MCF 10A (cell line): ENCODE measurements at regions not wholly inside any gene's neighbourhood (a gene's known extent, or its start where the extent isn't known, plus 50 kb on each side); places are given as distances from the start of the nearest gene placed in this dataset.

Experiments used
- BruUV-seq: library from RNA; stranded (reverse); fragments of 400-500 nt; replicated peaks from 2 replicates; lab custom pipeline; 2021; lab: Mats Ljungman, UMichigan
- CTCF ChIA-PET: fragments of 300-600 bp; sonication (Branson Sonifier 250); formaldehyde crosslinking; extraction: SDS; loops from one replicate; lab custom pipeline; 2021; ENCODE audit warnings: antibody characterized with exemption, inconsistent platforms; lab: Yijun Ruan, JAX
- POLR2A ChIA-PET: fragments of 300-600, 350-650 bp; sonication (Branson Sonifier 250); formaldehyde crosslinking; extraction: SDS; loops from one replicate; lab custom pipeline; 2020; ENCODE audit warnings: antibody characterized with exemption, inconsistent platforms; lab: Yijun Ruan, JAX
- DNase-seq: peaks from one replicate; pipeline ENCODE4 v3.0.0-alpha.2; 2018; ENCODE audit not compliant: unreplicated experiment
- H3K27ac Mint-ChIP-seq: one replicate; pipeline ENCODE4 v1.8.0; 2022; ENCODE audit warnings: mild to moderate bottlenecking, low read depth, mixed read lengths; ENCODE audit not compliant: unreplicated experiment
- H3K27me3 Mint-ChIP-seq: one replicate; pipeline ENCODE4 v1.8.0; 2022; ENCODE audit warnings: mixed read lengths; ENCODE audit not compliant: insufficient read depth, unreplicated experiment
- H3K36me3 Mint-ChIP-seq: one replicate; pipeline ENCODE4 v1.8.0; 2022; ENCODE audit warnings: mild to moderate bottlenecking, moderate library complexity, mixed read lengths; ENCODE audit not compliant: insufficient read depth, unreplicated experiment
- H3K4me1 Mint-ChIP-seq: one replicate; pipeline ENCODE4 v1.8.0; 2022; ENCODE audit warnings: mixed read lengths; ENCODE audit not compliant: insufficient read depth, unreplicated experiment
- H3K4me3 Mint-ChIP-seq: one replicate; pipeline ENCODE4 v1.8.0; 2022; ENCODE audit warnings: mild to moderate bottlenecking, moderate library complexity, mixed read lengths; ENCODE audit not compliant: unreplicated experiment
- H3K9me3 Mint-ChIP-seq: one replicate; pipeline ENCODE4 v1.8.0; 2022; ENCODE audit warnings: mixed read lengths; ENCODE audit not compliant: unreplicated experiment
- intact Hi-C: fragments of 100-400 bp; cut with micrococcal nuclease; formaldehyde crosslinking; loops from 2 replicates; pipeline ENCODE4 v1.14.1; 2022
- TF ChIP-seq, protein P1 (sequence below): fragments of 200-600 bp; IDR thresholded peaks from one replicate; pipeline ENCODE4 v1.8.0; 2022; ENCODE audit warnings: antibody characterized with exemption, mild to moderate bottlenecking; ENCODE audit not compliant: unreplicated experiment

DNA sequence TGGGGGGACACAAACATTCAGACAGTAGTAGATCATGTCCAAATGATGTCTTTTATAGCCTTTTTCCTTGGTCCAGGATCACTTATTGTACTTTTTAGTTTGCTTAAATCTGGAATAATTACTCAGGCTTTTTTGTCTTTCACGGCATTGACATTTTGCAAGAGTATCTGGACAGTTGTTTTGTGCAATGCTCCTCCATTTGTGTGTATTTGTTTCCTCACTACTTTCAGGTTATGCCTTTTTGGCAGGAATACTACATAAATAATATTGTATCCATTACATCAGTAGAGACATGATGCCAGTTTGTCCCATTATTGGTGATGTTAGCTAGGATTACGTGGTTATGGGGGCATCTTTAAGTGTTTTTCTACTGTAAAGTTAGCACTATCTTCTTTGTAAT lies 238.3 kb downstream of the MAN2A1 start:
- H3K4me1 Mint-ChIP-seq, result no peaks in the 10 kb centered on the region
- ChIA-PET POLR2A (no interaction called here), CTCF (no interaction called here)

DNA sequence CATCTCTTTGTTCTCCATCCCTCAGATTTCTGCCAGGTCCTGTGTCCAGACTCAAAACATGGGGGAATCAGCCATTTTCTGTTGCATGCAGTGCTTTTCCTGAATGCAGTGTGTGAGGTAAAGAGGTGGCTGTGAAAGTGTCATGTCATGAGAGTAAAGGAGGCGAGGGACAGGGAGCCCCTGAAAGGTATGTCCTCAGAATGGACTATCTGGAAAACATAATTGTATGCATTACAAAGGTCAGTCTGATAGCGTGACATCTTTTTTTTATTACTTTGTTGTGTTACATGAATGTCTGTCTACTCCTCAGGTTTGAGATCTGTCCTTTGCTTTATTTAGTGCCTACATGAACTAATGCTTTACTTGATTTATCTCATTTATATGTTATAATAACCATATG lies 239.1 kb downstream of the MAN2A1 start:
- BruUV-seq, result no TSS peak
- Mint-ChIP-seq H3K4me1 (no peaks in the 10 kb centered on the region), H3K9me3 (no peaks in the 10 kb centered on the region), H3K36me3 (no peaks in the 10 kb centered on the region), H3K27ac (no peak overlapping the region), H3K4me3 (no peak overlapping the region), H3K27me3 (no peaks in the 10 kb centered on the region)
- POLR2A ChIA-PET, result no interaction called here
- DNase-seq, result no peak
- TF ChIP-seq, protein P1, sequence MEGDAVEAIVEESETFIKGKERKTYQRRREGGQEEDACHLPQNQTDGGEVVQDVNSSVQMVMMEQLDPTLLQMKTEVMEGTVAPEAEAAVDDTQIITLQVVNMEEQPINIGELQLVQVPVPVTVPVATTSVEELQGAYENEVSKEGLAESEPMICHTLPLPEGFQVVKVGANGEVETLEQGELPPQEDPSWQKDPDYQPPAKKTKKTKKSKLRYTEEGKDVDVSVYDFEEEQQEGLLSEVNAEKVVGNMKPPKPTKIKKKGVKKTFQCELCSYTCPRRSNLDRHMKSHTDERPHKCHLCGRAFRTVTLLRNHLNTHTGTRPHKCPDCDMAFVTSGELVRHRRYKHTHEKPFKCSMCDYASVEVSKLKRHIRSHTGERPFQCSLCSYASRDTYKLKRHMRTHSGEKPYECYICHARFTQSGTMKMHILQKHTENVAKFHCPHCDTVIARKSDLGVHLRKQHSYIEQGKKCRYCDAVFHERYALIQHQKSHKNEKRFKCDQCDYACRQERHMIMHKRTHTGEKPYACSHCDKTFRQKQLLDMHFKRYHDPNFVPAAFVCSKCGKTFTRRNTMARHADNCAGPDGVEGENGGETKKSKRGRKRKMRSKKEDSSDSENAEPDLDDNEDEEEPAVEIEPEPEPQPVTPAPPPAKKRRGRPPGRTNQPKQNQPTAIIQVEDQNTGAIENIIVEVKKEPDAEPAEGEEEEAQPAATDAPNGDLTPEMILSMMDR, result no peak
- intact Hi-C loops, result no loop called here
- CTCF ChIA-PET, result no interaction called here

More for the DNA sequence above, 238.3 kb downstream of the MAN2A1 start:
- TF ChIP-seq, protein P1, result no peak
- Mint-ChIP-seq H3K4me3 (no peak overlapping the region), H3K36me3 (no peaks in the 10 kb centered on the region), H3K27ac (no peak overlapping the region), H3K9me3 (no peaks in the 10 kb centered on the region), H3K27me3 (no peaks in the 10 kb centered on the region)
- intact Hi-C loops, result no loop called here
- DNase-seq, result no peak
- no TSS peak for BruUV-seq

DNA sequence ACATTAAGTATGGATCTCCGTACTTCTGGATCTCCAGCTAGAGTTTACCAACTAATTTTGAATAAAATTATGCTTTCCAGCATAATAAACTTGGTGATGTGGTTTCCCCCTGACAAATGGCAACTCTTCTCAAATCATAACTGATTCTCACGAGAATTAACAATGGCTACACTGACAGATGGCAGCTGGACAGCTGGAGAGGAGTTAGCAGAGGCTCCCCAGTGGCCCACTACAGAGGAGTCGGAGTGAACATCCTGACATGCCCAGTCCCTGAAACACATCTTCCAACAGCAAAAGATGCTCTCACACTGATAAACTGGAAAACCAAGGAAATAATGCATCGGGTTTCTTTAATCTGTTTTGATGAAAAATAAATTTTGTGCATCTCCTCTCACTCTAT lies 239.6 kb downstream of the MAN2A1 start:
- TF ChIP-seq, protein P1, result no peak
- intact Hi-C loops, result no loop called here
- Mint-ChIP-seq H3K4me3 (no peak overlapping the region), H3K36me3 (no peaks in the 10 kb centered on the region), H3K9me3 (no peaks in the 10 kb centered on the region), H3K4me1 (no peaks in the 10 kb centered on the region), H3K27me3 (no peaks in the 10 kb centered on the region), H3K27ac (no peak overlapping the region)
- BruUV-seq, result no TSS peak
- DNase-seq, result no peak
- CTCF ChIA-PET, result no interaction called here
- POLR2A ChIA-PET, result no interaction called here

DNA sequence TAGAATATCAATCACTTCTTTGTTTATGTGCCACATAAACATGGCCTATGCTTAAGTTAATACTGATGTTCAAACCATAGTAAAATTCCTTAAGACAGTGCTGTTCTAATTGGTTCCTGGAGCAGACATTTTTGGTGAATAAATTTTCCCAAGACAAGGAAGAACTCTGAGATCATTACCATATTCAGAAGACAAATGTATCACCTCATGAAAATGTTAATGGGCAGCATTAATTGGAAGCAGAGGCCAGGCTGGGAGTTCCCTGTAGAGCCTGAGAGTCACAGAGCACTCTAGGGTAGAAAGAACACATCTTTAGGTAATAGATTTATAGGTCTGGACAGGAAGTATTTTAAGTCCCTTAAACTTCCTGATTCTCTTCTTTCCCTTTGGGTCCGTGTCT lies 240.2 kb downstream of the MAN2A1 start:
- H3K36me3 Mint-ChIP-seq, result no peaks in the 10 kb centered on the region
- no peaks in the 10 kb centered on the region for H3K27me3 Mint-ChIP-seq
- CTCF ChIA-PET, result interaction anchor here (0.6 kb wide), 1 partner anchor 230 kb away, joined by 3 read pairs; no protein-coding TSS in a partner anchor
- H3K4me3 Mint-ChIP-seq, result no peak overlapping the region
- DNase-seq, result no peak
- TF ChIP-seq, protein P1, result no peak
- POLR2A ChIA-PET, result no interaction called here
- no TSS peak for BruUV-seq
- no peak overlapping the region for H3K27ac Mint-ChIP-seq
- no peaks in the 10 kb centered on the region for H3K4me1 Mint-ChIP-seq
- H3K9me3 Mint-ChIP-seq, result no peaks in the 10 kb centered on the region
- intact Hi-C loops, result no loop called here
